Body of pancreas (tissue), 4 donors: ENCODE measurements at regions not wholly inside any gene's neighbourhood (a gene's known extent, or its start where the extent isn't known, plus 50 kb on each side); places are given as distances from the start of the nearest gene placed in this dataset.

Experiments
- ATAC-seq: fragments of 150-250 bp; one replicate; pipeline ENCODE4 v1.9.1; 2016
- DNase-seq, 4 donors: peaks; one replicate each; pipeline ENCODE4 v3.0.0-alpha.2; 2019
- H3K27ac ChIP-seq, 4 donors: fragments of 200-600 bp; sonication (generic); 1 replicate in 3 of 4; 2 replicates in 1 of 4; pipeline versions ENCODE4 v1.5.1 to v1.6.1; 2016 to 2019; ENCODE audit warnings: mild to moderate bottlenecking in 1 of 4, mixed read lengths in 1 of 4, moderate library complexity in 1 of 4
- H3K27me3 ChIP-seq, 2 donors: fragments of 200-600 bp; sonication (generic); one replicate each; pipeline ENCODE4 v1.6.0; 2016; ENCODE audit warnings: mild to moderate bottlenecking in 1 of 2
- H3K36me3 ChIP-seq, 2 donors: fragments of 200-600 bp; sonication (generic); replicated peaks in 1 of 2; 2 replicates each; pipeline ENCODE4 v1.5.1; 2016; ENCODE audit warnings: low read depth in 2 of 2; ENCODE audit not compliant: insufficient read depth in 1 of 2
- H3K4me1 ChIP-seq: fragments of 200-600 bp; sonication (generic); one replicate; pipeline ENCODE4 v1.6.0; 2016
- H3K4me3 ChIP-seq, 2 donors: fragments of 200-600 bp; sonication (generic); 1 replicate in 1 of 2; 2 replicates in 1 of 2; pipeline ENCODE4 v1.5.1; 2016 to 2019
- H3K9me3 ChIP-seq, 3 donors: fragments of 200-600 bp; sonication (generic); 1 replicate in 2 of 3; 2 replicates in 1 of 3; pipeline ENCODE4 v1.5.1; 2016
- CTCF ChIP-seq, 7 experiments: fragments of 450-650 bp in 4 of 7; fragments of 200-600 bp in 3 of 7; sonication (generic) in 3 of 7; IDR thresholded peaks; one replicate each; pipeline ENCODE4 v1.5.1; 2016 to 2019; ENCODE audit warnings: antibody characterized with exemption in 7 of 7
- POLR2A ChIP-seq, 3 donors: fragments of 450-650 bp; IDR thresholded peaks; one replicate each; pipeline ENCODE4 v1.6.1; 2016; ENCODE audit warnings: antibody characterized with exemption in 3 of 3, mild to moderate bottlenecking in 2 of 3
- WGBS, 2 donors: methylation state at CpG; one replicate each; pipeline ENCODE4 v1.1.5; 2017; 5-methylcytosine and 5-hydroxymethylcytosine counted together
- intact Hi-C: fragments of 100-400 bp; cut with DNase I; formaldehyde crosslinking; loops from one replicate; pipeline ENCODE4 v1.15.1; 2023

DNA sequence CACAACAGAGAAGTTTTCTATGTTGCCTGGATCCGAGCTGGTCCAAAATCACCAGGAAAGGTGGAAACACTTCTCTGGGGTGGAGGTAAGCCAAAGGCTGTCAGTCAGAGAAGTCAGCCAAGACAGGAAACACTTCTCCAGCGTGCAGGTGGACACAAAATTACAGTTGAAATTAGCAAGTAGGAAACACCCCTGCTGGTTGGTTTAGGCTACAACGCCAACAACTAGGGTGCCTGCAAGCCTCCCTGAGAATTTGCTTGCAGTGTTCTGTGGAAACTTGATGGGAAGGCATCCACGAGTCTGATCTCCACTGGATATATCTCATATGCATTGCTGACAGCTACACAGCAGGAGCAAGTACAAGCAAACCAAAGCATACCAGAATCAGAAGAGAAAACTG lies 600.5 kb downstream of the RERGL start:
- Histone ChIP-seq H3K36me3 (no peaks in the 10 kb centered on the region), H3K4me1 (no peaks in the 10 kb centered on the region), H3K4me3 (no peak overlapping the region), H3K9me3 (no peaks in the 10 kb centered on the region), H3K27ac (no peak overlapping the region), H3K27me3 (no peaks in the 10 kb centered on the region)
- DNase-seq, result no peak
- TF ChIP-seq POLR2A (IDR thresholded peaks at IDR 0.05) (no peak), CTCF (IDR thresholded peaks at IDR 0.05) (no peak)
- intact Hi-C loops, result no loop called here
- ATAC-seq, result no peak
- 40 to 56% methylated on average over 4 of the region's 4 CpGs for WGBS, 2 donors

DNA sequence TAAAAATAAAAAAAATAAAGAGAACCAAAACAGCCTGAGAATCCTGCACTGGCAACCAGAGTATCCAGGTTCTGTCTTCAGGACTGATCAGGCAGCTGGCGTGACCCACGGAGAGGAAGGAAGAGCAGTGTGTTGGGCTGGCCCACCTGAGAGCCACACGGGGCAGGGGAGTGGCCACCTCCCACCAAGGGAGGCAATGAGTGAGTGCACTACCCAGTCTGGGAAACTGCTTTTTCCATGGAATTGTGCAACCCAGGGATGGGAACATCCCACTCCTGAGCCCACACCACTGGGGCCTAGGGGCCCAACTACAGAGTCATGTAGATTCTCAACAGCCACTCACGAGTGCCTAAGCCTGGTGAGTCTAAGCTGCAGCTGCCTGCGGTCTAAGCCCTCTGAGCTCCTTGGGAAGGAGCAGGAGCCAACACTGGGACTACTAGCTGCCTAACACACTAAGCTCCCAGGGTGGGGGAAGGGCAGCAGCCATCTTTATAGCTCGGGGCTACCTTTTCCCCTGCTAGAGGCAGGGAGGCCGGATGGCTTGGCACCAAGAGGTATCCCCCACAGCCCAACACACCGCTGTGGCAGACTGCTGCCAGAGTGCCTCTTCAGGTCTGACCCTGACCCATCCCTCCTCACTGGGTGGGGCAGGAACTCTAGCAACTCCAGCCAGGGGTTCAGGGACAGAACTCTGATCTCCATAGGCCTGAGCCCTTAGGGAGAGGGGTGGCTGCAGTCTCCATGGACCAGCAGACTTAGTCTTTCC lies 610.9 kb downstream of the RERGL start:
- DNase-seq (no peak), ATAC-seq (no peak)
- H3K4me1 ChIP-seq, result no peaks in the 10 kb centered on the region
- intact Hi-C loops, result no loop called here
- H3K36me3 ChIP-seq, result no peaks in the 10 kb centered on the region
- TF ChIP-seq POLR2A (IDR thresholded peaks at IDR 0.05) (no peak), CTCF (IDR thresholded peaks at IDR 0.05) (no peak)
- H3K4me3 ChIP-seq, result no peak overlapping the region
- H3K9me3 ChIP-seq, result peaks cover 0 to 4% (median 0%) of the 10 kb centered on the region in 3 donors
- H3K27me3 ChIP-seq, result no peaks in the 10 kb centered on the region
- no peak overlapping the region for H3K27ac ChIP-seq
- WGBS, 2 donors, result 81 to 87% methylated on average over 3 to 8 of the region's 8 CpGs

GRCh38 chr12:17470460-17470859 lies 619.5 kb downstream of the RERGL start:
- H3K27me3 ChIP-seq, result no peaks in the 10 kb centered on the region
- 81 to 84% methylated on average over 12 of the region's 12 CpGs for WGBS, 2 donors
- TF ChIP-seq CTCF (IDR thresholded peaks at IDR 0.05) (no peak), POLR2A (IDR thresholded peaks at IDR 0.05) (no peak)
- H3K36me3 ChIP-seq, result no peaks in the 10 kb centered on the region
- intact Hi-C loops, result no loop called here
- no peak overlapping the region for H3K27ac ChIP-seq
- DNase-seq (no peak), ATAC-seq (no peak)
- no peaks in the 10 kb centered on the region for H3K9me3 ChIP-seq
- no peaks in the 10 kb centered on the region for H3K4me1 ChIP-seq
- H3K4me3 ChIP-seq, result no peak overlapping the region

DNA sequence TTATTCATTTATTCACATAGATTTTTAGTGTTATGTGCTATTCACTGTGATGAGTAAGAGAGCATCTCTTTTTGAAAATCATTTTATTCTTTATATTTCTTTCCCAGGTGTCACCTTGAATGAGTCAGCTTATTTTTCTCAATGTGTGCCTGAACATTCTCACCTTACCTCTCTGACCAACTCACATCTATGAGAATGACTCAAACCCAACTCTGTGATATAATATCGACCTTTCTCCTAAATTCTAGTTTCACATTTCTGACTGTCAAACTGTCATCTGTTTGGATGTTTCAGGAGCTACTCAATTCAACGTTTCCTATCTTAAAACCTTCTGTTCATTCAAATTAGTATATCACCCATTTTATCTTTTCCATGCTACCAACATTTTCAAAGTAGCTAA lies 630.8 kb downstream of the RERGL start:
- TF ChIP-seq CTCF (IDR thresholded peaks at IDR 0.05), result no peak
- TF ChIP-seq POLR2A (IDR thresholded peaks at IDR 0.05), result no peak
- Histone ChIP-seq H3K9me3 (no peaks in the 10 kb centered on the region), H3K4me3 (no peak overlapping the region), H3K27me3 (no peaks in the 10 kb centered on the region), H3K4me1 (no peaks in the 10 kb centered on the region), H3K36me3 (no peaks in the 10 kb centered on the region), H3K27ac (no peak overlapping the region)
- WGBS, 2 donors, result 35 to 49% methylated on average over 2 of the region's 2 CpGs
- no peak for ATAC-seq
- DNase-seq, result no peak
- intact Hi-C loops, result no loop called here

GRCh38 chr12:17456486-17456885 lies 633.5 kb downstream of the RERGL start:
- no peak for ATAC-seq
- H3K4me1 ChIP-seq, result no peaks in the 10 kb centered on the region
- DNase-seq, result no peak
- WGBS, 2 donors, result 24 to 34% methylated on average over 2 of the region's 2 CpGs
- no peaks in the 10 kb centered on the region for H3K9me3 ChIP-seq
- intact Hi-C loops, result no loop called here
- H3K4me3 ChIP-seq, result no peak overlapping the region
- no peak for TF ChIP-seq CTCF (IDR thresholded peaks at IDR 0.05)
- TF ChIP-seq POLR2A (IDR thresholded peaks at IDR 0.05), result no peak
- no peaks in the 10 kb centered on the region for H3K27me3 ChIP-seq
- no peak overlapping the region for H3K27ac ChIP-seq
- H3K36me3 ChIP-seq, result no peaks in the 10 kb centered on the region
